Right lobe of liver (tissue), 6 donors: ENCODE measurements at regions not wholly inside any gene's neighbourhood (a gene's known extent, or its start where the extent isn't known, plus 50 kb on each side); places are given as distances from the start of the nearest gene placed in this dataset.

Experiments
- ATAC-seq, 4 donors: fragments of 200-7000 bp; cut with Tn5 transposase; one replicate each; pipeline ENCODE4 v1.9.1; 2020; ENCODE audit warnings: mild to moderate bottlenecking in 4 of 4, moderate library complexity in 4 of 4
- DNase-seq, 3 donors: peaks; one replicate each; pipeline ENCODE4 v3.0.0-alpha.2; 2020
- H3K27ac ChIP-seq, 3 donors: fragments of 200-600 bp; one replicate each; pipeline ENCODE4 v1.8.0; 2022
- H3K27me3 ChIP-seq, 2 donors: fragments of 200-600 bp; one replicate each; pipeline ENCODE4 v1.8.0; 2022
- H3K36me3 ChIP-seq, 4 donors: fragments of 200-600 bp; sonication (generic) in 1 of 4; one replicate each; pipeline versions ENCODE4 v1.5.1 to v1.8.0; 2017 to 2022; ENCODE audit warnings: control low read depth in 1 of 4
- H3K4me1 ChIP-seq, 4 donors: fragments of 200-600 bp; sonication (generic) in 1 of 4; one replicate each; pipeline versions ENCODE4 v1.5.1 to v1.8.0; 2017 to 2022; ENCODE audit warnings: control low read depth in 1 of 4
- H3K4me3 ChIP-seq, 3 donors: fragments of 200-600 bp; one replicate each; pipeline ENCODE4 v1.8.0; 2022
- H3K9me3 ChIP-seq, 4 donors: fragments of 200-600 bp; sonication (generic) in 1 of 4; one replicate each; pipeline versions ENCODE4 v1.5.1 to v1.8.0; 2017 to 2022; ENCODE audit warnings: control low read depth in 1 of 4
- POLR2A ChIP-seq: fragments of 450-650 bp; IDR thresholded peaks from one replicate; pipeline ENCODE4 v1.6.1; 2017; ENCODE audit warnings: antibody characterized with exemption, mild to moderate bottlenecking
- WGBS: methylation state at CpG from one replicate; pipeline ENCODE4 v1.1.6; 2018; ENCODE audit warnings: low coverage, low lambda C conversion rate; ENCODE audit not compliant: insufficient coverage; ENCODE audit errors: missing lambda C conversion rate; 5-methylcytosine and 5-hydroxymethylcytosine counted together
- intact Hi-C, 2 donors: fragments of 100-400 bp; cut with DNase I; formaldehyde crosslinking; loops; one replicate each; pipeline versions ENCODE4 v1.11.2 to v1.14.1; 2022
- TF ChIP-seq, protein P1 (sequence below), 4 donors: fragments of 200-600 bp in 3 of 4; fragments of 450-650 bp in 1 of 4; IDR thresholded peaks; one replicate each; pipeline versions ENCODE4 v1.5.1 to v1.8.0; 2016 to 2022; ENCODE audit warnings: antibody characterized with exemption in 4 of 4, mild to moderate bottlenecking in 2 of 4
- donor health status: DM: no; HTN: yes; CAD: no.
- donor health status: DM: no; HTN: no; CAD: no.
- donor health status: DM: no; HTN: no; CAD: no.
- donor health status: DM: no; HTN: yes; CAD: no.
- donor health status: DM: no; HTN: yes; CAD: no.

DNA sequence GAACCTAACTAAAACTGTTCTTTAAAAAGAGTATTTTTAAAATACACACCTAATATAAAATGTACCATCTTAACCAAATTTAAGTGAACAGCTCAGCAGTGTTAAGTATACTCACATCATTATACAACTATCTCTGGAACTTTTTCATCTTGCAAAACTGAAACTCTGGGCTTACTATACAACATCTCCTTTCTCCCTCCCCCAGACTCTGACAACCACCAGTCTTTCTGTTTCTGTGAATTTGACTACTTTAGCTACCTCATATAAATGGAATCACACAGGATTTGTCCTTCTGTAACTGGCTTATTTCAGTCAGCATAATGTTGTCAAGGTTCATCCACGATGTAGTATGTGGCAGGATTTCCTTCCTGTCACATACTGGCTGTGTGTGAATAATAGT is 93.5 kb downstream of the FOXD1 start:
- DNase-seq = no peak
- TF ChIP-seq, protein P1, sequence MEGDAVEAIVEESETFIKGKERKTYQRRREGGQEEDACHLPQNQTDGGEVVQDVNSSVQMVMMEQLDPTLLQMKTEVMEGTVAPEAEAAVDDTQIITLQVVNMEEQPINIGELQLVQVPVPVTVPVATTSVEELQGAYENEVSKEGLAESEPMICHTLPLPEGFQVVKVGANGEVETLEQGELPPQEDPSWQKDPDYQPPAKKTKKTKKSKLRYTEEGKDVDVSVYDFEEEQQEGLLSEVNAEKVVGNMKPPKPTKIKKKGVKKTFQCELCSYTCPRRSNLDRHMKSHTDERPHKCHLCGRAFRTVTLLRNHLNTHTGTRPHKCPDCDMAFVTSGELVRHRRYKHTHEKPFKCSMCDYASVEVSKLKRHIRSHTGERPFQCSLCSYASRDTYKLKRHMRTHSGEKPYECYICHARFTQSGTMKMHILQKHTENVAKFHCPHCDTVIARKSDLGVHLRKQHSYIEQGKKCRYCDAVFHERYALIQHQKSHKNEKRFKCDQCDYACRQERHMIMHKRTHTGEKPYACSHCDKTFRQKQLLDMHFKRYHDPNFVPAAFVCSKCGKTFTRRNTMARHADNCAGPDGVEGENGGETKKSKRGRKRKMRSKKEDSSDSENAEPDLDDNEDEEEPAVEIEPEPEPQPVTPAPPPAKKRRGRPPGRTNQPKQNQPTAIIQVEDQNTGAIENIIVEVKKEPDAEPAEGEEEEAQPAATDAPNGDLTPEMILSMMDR (IDR thresholded peaks at IDR 0.05) = no peak
- no peak for TF ChIP-seq POLR2A
- Histone ChIP-seq H3K36me3 (no peaks in the 10 kb centered on the region), H3K9me3 (no peaks in the 10 kb centered on the region), H3K27me3 (no peaks in the 10 kb centered on the region), H3K4me3 (no peak overlapping the region), H3K27ac (no peak overlapping the region), H3K4me1 (no peaks in the 10 kb centered on the region)
- WGBS = 40% methylated on average over 1 of the region's 1 CpG
- ATAC-seq = no peak
- intact Hi-C loops = no loop called here

DNA sequence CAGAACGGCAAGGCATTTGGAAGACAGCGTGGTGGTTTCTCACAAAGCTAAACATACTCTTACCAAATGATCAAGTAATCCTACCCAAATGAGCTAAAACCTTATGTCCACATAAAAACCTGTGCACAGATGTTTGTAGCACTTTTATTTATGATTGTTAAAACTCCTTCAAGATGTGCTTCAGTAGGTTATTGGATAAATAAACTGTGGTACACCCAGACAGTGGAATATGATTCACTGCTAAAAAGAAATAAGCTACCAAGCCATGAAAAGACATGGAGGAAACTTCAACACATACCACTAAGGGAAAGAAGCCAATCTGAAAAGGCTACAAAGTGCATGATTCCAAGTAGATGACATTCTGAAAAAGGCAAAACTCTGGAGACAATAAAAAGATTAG is 94.2 kb downstream of the FOXD1 start:
- intact Hi-C loops = no loop called here
- TF ChIP-seq, protein P1 (IDR thresholded peaks at IDR 0.05) = no peak
- no peak for TF ChIP-seq POLR2A
- Histone ChIP-seq H3K36me3 (no peaks in the 10 kb centered on the region), H3K27ac (no peak overlapping the region), H3K4me3 (no peak overlapping the region), H3K27me3 (no peaks in the 10 kb centered on the region), H3K9me3 (no peaks in the 10 kb centered on the region), H3K4me1 (no peaks in the 10 kb centered on the region)
- DNase-seq (no peak), ATAC-seq (no peak)
- 69% methylated on average over 2 of the region's 2 CpGs for WGBS

DNA sequence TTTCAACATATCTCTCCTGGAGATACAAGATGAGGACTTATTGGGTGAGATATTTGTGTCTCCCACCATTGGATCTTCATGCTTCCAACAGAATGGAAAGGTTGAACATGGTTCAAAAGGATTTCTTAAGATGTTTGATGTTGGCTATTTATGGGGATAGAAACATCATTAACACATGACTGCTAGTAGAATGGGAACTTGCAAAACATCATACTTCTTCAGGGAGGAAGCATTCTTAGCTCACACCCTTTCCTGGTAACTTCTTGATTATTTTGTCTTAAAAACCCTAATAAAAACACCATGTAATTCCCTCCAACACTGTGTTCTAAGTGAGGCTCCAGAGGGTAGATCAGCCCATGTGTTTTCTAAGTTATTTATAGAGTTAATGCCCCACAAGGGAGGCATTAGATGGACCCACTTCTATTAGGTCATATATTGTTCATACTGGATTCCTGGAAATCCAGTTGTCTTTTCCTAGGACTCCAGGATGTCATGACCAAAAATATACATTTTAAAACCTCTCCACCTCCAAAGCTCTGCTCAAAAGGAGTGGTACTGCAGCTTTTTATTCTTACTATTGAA is 95.8 kb downstream of the FOXD1 start:
- ATAC-seq (no peak), DNase-seq (no peak)
- Histone ChIP-seq H3K4me3 (no peak overlapping the region), H3K4me1 (no peaks in the 10 kb centered on the region), H3K27ac (no peak overlapping the region), H3K9me3 (no peaks in the 10 kb centered on the region), H3K27me3 (no peaks in the 10 kb centered on the region), H3K36me3 (no peaks in the 10 kb centered on the region)
- intact Hi-C loops = no loop called here
- no peak for TF ChIP-seq POLR2A
- TF ChIP-seq, protein P1 (IDR thresholded peaks at IDR 0.05) = no peak

DNA sequence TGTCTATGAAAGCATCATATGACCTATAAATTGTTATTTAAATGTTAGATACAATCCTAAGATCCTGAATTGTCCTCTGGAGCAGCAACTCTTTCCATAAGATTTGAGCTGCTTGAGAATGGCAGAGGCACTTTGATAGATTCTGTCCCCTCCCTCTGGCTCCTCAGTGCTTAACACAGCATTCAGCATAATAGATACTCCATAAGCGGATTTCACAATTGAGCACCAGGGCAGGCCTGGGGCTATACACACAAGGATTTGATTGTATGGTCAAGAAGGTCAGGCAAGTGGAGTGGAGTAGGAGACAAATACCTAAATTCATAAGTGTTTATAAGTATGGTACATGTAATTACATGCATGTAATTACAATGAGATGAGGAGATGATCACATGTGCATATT is 96.3 kb downstream of the FOXD1 start:
- ATAC-seq = no peak
- no peak for DNase-seq
- Histone ChIP-seq H3K36me3 (no peaks in the 10 kb centered on the region), H3K4me3 (no peak overlapping the region), H3K9me3 (peaks cover 0 to under 1% (median 0%) of the 10 kb centered on the region in 4 donors), H3K27me3 (no peaks in the 10 kb centered on the region), H3K4me1 (no peaks in the 10 kb centered on the region), H3K27ac (no peak overlapping the region)
- 33% methylated on average over 1 of the region's 1 CpG for WGBS
- TF ChIP-seq, protein P1 (IDR thresholded peaks at IDR 0.05) = no peak
- intact Hi-C loops = no loop called here

DNA sequence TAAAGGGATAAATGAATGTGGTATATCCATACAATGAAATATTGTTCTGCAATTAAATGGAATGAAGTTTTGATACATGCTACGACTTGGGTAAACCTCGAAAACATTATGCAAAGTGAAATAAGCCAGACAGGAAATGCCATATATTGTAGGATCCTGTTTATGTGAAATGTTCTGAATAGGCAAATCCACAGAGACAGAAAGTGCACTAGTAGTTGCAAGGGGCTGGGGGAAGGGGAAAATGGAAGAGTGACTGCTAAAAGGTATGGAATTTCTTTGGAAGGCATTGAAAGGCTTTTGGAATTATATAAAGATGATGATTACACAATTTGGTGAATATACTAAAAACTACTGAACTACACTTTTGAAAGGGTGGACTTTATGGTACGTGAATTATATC is 97.0 kb downstream of the FOXD1 start:
- no peaks in the 10 kb centered on the region for H3K4me1 ChIP-seq
- no peaks in the 10 kb centered on the region for H3K36me3 ChIP-seq
- WGBS = 34% methylated on average over 3 of the region's 3 CpGs
- intact Hi-C loops = no loop called here
- DNase-seq (no peak), ATAC-seq (no peak)
- no peaks in the 10 kb centered on the region for H3K27me3 ChIP-seq
- H3K9me3 ChIP-seq = peaks cover 0 to 6% (median 0%) of the 10 kb centered on the region in 4 donors
- no peak overlapping the region for H3K4me3 ChIP-seq
- no peak overlapping the region for H3K27ac ChIP-seq
- no peak for TF ChIP-seq POLR2A
- TF ChIP-seq, protein P1 (IDR thresholded peaks at IDR 0.05) = no peak
